ENCODE measurements at regions not wholly inside any gene's neighbourhood (a gene's known extent, or its start where the extent isn't known, plus 50 kb on each side); places are given as distances from the start of the nearest gene placed in this dataset.
"Not testable (repeated sequence)": the region's sequence is repeated elsewhere in the genome, so short reads cannot be mapped to it uniquely, and the experiment has no call there.

GRCh38 chr3:20302766-20303165 is 116.8 kb upstream of the SGO1 start:
- Histone ChIP-seq H3K4me3 (ENCODE audit: low read length) (no peak overlapping the region), H3K79me2 (ENCODE audit: low read length) (no peaks in the 10 kb centered on the region), H3K9me3 (replicated peaks; ENCODE audit: insufficient read depth, low read length) (no peaks in the 10 kb centered on the region), H3F3A (ENCODE audit: insufficient read depth, low read length) (no peaks in the 10 kb centered on the region), H3K4me2 (ENCODE audit: low read depth, low read length) (no peak overlapping the region), H3K36me3 (replicated peaks; ENCODE audit: insufficient read depth, low read length) (no peaks in the 10 kb centered on the region), H4K20me1 (ENCODE audit: insufficient read depth, low read length) (no peaks in the 10 kb centered on the region), H3K4me1 (ENCODE audit: low read length) (no peaks in the 10 kb centered on the region), H3K27me3 (replicated peaks; ENCODE audit: insufficient read depth, low read length) (no peaks in the 10 kb centered on the region), H3K9me2 (replicated peaks; ENCODE audit: insufficient read depth, low read length) (no peaks in the 10 kb centered on the region), H2AFZ (ENCODE audit: low read length) (no peak overlapping the region), H3K9ac (ENCODE audit: low read length) (no peak overlapping the region), H3K27ac (ENCODE audit: low read length) (no peak overlapping the region)
- TF ChIP-seq CTCF (IDR thresholded peaks at IDR 0.05; ENCODE audit: low read length) (no peak), EZH2phosphoT487 (IDR thresholded peaks at IDR 0.05; ENCODE audit: low read length) (no peak), EZH2 (optimal IDR thresholded peaks at IDR 0.05; ENCODE audit: low read depth, low read length) (no peak)
- DNase-seq: no peak

GRCh38 chr3:20288050-20288449 is 102.0 kb upstream of the SGO1 start:
- H3K9me2 ChIP-seq (replicated peaks; ENCODE audit: insufficient read depth, low read length): no peaks in the 10 kb centered on the region
- H3K27me3 ChIP-seq (replicated peaks; ENCODE audit: insufficient read depth, low read length): no peaks in the 10 kb centered on the region
- H3K9ac ChIP-seq (ENCODE audit: low read length): no peak overlapping the region
- no peak overlapping the region for H3K27ac ChIP-seq (ENCODE audit: low read length)
- no peaks in the 10 kb centered on the region for H3K9me3 ChIP-seq (replicated peaks; ENCODE audit: insufficient read depth, low read length)
- H3K36me3 ChIP-seq (replicated peaks; ENCODE audit: insufficient read depth, low read length): no peaks in the 10 kb centered on the region
- no peaks in the 10 kb centered on the region for H3K4me1 ChIP-seq (ENCODE audit: low read length)
- H3F3A ChIP-seq (ENCODE audit: insufficient read depth, low read length): no peaks in the 10 kb centered on the region
- H2AFZ ChIP-seq (ENCODE audit: low read length): no peak overlapping the region
- no peak for TF ChIP-seq EZH2phosphoT487 (IDR thresholded peaks at IDR 0.05; ENCODE audit: low read length)
- TF ChIP-seq EZH2 (optimal IDR thresholded peaks at IDR 0.05; ENCODE audit: low read depth, low read length): no peak
- no peak for TF ChIP-seq CTCF (IDR thresholded peaks at IDR 0.05; ENCODE audit: low read length)
- no peak overlapping the region for H3K4me2 ChIP-seq (ENCODE audit: low read depth, low read length)
- no peak overlapping the region for H3K4me3 ChIP-seq (ENCODE audit: low read length)
- no peaks in the 10 kb centered on the region for H3K79me2 ChIP-seq (ENCODE audit: low read length)
- no peak for DNase-seq
- H4K20me1 ChIP-seq (ENCODE audit: insufficient read depth, low read length): no peaks in the 10 kb centered on the region

- no peak overlapping the region for H3K4me3 ChIP-seq (ENCODE audit: low read length)
- H3K79me2 ChIP-seq (ENCODE audit: low read length): no peaks in the 10 kb centered on the region
- no peaks in the 10 kb centered on the region for H3K9me3 ChIP-seq (replicated peaks; ENCODE audit: insufficient read depth, low read length)
- no peaks in the 10 kb centered on the region for H4K20me1 ChIP-seq (ENCODE audit: insufficient read depth, low read length)
- H3K36me3 ChIP-seq (replicated peaks; ENCODE audit: insufficient read depth, low read length): no peaks in the 10 kb centered on the region
- no peak overlapping the region for H2AFZ ChIP-seq (ENCODE audit: low read length)
- no peak overlapping the region for H3K27ac ChIP-seq (ENCODE audit: low read length)
- no peaks in the 10 kb centered on the region for H3K4me1 ChIP-seq (ENCODE audit: low read length)
- H3K9me2 ChIP-seq (replicated peaks; ENCODE audit: insufficient read depth, low read length): no peaks in the 10 kb centered on the region
- no peaks in the 10 kb centered on the region for H3F3A ChIP-seq (ENCODE audit: insufficient read depth, low read length)
- no peak for DNase-seq
- H3K9ac ChIP-seq (ENCODE audit: low read length): no peak overlapping the region
- no peak for TF ChIP-seq CTCF (IDR thresholded peaks at IDR 0.05; ENCODE audit: low read length)
- no peak for TF ChIP-seq EZH2phosphoT487 (IDR thresholded peaks at IDR 0.05; ENCODE audit: low read length)
- TF ChIP-seq EZH2 (optimal IDR thresholded peaks at IDR 0.05; ENCODE audit: low read depth, low read length): no peak
- H3K27me3 ChIP-seq (replicated peaks; ENCODE audit: insufficient read depth, low read length): no peaks in the 10 kb centered on the region
- no peak overlapping the region for H3K4me2 ChIP-seq (ENCODE audit: low read depth, low read length)
These were observed 94.3 kb upstream of the SGO1 start for GRCh38 chr3:20280257-20280656.

GRCh38 chr3:20265977-20266376 is 80.0 kb upstream of the SGO1 start:
- H3K27ac ChIP-seq (ENCODE audit: low read length); H3K4me1 ChIP-seq (ENCODE audit: low read length); DNase-seq; H3K9ac ChIP-seq (ENCODE audit: low read length); H2AFZ ChIP-seq (ENCODE audit: low read length); H3F3A ChIP-seq (ENCODE audit: insufficient read depth, low read length); H3K36me3 ChIP-seq (replicated peaks; ENCODE audit: insufficient read depth, low read length); H3K4me3 ChIP-seq (ENCODE audit: low read length); H3K9me3 ChIP-seq (replicated peaks; ENCODE audit: insufficient read depth, low read length); H3K9me2 ChIP-seq (replicated peaks; ENCODE audit: insufficient read depth, low read length); H3K4me2 ChIP-seq (ENCODE audit: low read depth, low read length); H3K79me2 ChIP-seq (ENCODE audit: low read length); H4K20me1 ChIP-seq (ENCODE audit: insufficient read depth, low read length); H3K27me3 ChIP-seq (replicated peaks; ENCODE audit: insufficient read depth, low read length): not testable (repeated sequence)
